ENCODE measurements at regions not wholly inside any gene's neighbourhood (a gene's known extent, or its start where the extent isn't known, plus 50 kb on each side); places are given as distances from the start of the nearest gene placed in this dataset.
"Not testable (repeated sequence)": the region's sequence is repeated elsewhere in the genome, so short reads cannot be mapped to it uniquely, and the experiment has no call there.

DNA sequence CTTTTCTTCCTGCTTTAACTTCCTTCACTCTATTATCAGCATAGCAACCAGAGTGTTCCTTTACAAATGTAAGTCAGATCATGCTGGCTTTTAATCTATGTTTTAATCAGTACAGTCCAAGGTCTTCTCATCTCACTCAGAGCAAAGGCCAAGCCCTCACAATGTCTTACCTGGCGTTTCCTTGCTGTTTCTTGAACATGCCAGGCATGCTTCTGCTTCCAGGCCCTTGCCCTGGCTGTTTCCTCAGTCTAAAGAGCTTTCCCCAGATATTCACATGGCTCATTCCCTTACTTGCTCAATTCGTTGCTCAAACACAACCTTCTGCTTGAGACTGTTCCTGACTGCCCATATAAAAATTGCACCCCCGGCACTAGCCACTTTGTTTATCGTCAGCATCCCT lies 121.7 kb upstream of the GLRA1 start:
- DNase-seq (ENCODE audit: low spot score) = no peak

GRCh38 chr5:152038856-152039255 lies 114.2 kb upstream of the GLRA1 start:
- not testable (repeated sequence) for DNase-seq (ENCODE audit: low spot score)

GRCh38 chr5:152026328-152027024 lies 101.8 kb upstream of the GLRA1 start:
- DNase-seq (ENCODE audit: low spot score) = not testable (repeated sequence)

DNA sequence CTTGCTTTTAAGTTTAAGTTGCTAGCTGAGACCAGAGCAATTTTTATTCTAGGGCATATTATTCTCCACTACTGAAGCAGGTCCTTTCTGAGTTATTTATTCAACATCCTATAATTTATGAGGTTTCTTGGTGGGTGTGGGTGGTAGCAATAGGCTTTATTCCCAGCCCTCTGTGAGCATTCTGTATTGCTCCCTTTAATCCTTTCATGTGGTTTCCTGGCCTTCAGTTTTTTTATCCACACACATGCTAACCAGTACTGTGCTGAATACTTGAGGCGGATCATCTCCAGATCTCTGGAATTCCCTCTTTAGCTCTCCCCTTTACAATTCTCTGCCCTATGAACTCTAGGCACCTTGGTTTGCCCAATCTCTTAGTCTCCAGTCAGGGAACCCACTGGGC lies 91.8 kb upstream of the GLRA1 start:
- DNase-seq (ENCODE audit: low spot score) = peak; percentile 88

GRCh38 chr5:152007653-152008335 lies 83.1 kb upstream of the GLRA1 start:
- no peak for DNase-seq (ENCODE audit: low spot score)

- DNase-seq (ENCODE audit: low spot score) = no peak
These were observed 79.4 kb upstream of the GLRA1 start for GRCh38 chr5:152004095-152004494.

All from SW480 (cell line).